Endothelial cell of umbilical vein (primary cell): ENCODE measurements at regions not wholly inside any gene's neighbourhood (a gene's known extent, or its start where the extent isn't known, plus 50 kb on each side); places are given as distances from the start of the nearest gene placed in this dataset.

Experiments used
- BruUV-seq: library from RNA; stranded (reverse); fragments of 400-500 nt; replicated peaks from 2 replicates; lab custom pipeline; 2021; lab: Mats Ljungman, UMichigan
- CTCF ChIA-PET: fragments of 300-600, 350-600 bp; sonication (Branson Sonifier 250); formaldehyde crosslinking; loops from one replicate; lab custom pipeline; 2021; ENCODE audit warnings: antibody characterized with exemption, inconsistent platforms; lab: Charles Lee
- POLR2A ChIA-PET: fragments of 300-600, 350-600 bp; sonication (Branson Sonifier 250); formaldehyde crosslinking; loops from one replicate; lab custom pipeline; 2021; ENCODE audit warnings: antibody characterized with exemption, inconsistent platforms; lab: Charles Lee
- DNase-seq: peaks from one replicate; pipeline ENCODE4 v3.0.0-alpha.2; 2011; ENCODE audit warnings: low read depth, low spot score
- FAIRE-seq: peaks from 2 replicates; lab custom pipeline; 2011; peaks lifted over from hg19 to GRCh38; lab: Jason Lieb, UNC
- H2AFZ ChIP-seq: 2 replicates; pipeline ENCODE4 v1.6.0; 2012; ENCODE audit warnings: low read depth, low read length, control low read depth, inconsistent platforms
- H3K27ac ChIP-seq: 2 replicates; pipeline ENCODE4 v1.5.1; 2011; ENCODE audit warnings: low read depth, mild to moderate bottlenecking, control low read depth, low read length, moderate library complexity; ENCODE audit not compliant: insufficient read depth
- H3K27me3 ChIP-seq, 2 experiments: 2 replicates each; pipeline versions ENCODE4 v1.6.0 to v1.6.1; 2011; ENCODE audit warnings: low read length in 2 of 2, mixed read lengths in 1 of 2; ENCODE audit not compliant: control insufficient read depth in 2 of 2, insufficient read depth in 2 of 2
- H3K36me3 ChIP-seq, 2 experiments: 2 replicates in 1 of 2; 3 replicates in 1 of 2; pipeline ENCODE4 v1.5.1; 2011; ENCODE audit warnings: low read length in 2 of 2, mild to moderate bottlenecking in 1 of 2, moderate library complexity in 1 of 2; ENCODE audit not compliant: control insufficient read depth in 2 of 2, insufficient read depth in 2 of 2; ENCODE audit errors: extremely low read depth in 1 of 2
- H3K4me1 ChIP-seq: 3 replicates; pipeline ENCODE4 v1.5.1; 2011; ENCODE audit warnings: mild to moderate bottlenecking, low read length; ENCODE audit not compliant: control insufficient read depth, insufficient read depth; ENCODE audit errors: extremely low read depth
- H3K4me2 ChIP-seq: 2 replicates; pipeline ENCODE4 v1.6.1; 2011; ENCODE audit warnings: low read length, control low read depth, mixed read lengths; ENCODE audit not compliant: insufficient read depth
- H3K4me3 ChIP-seq, 3 experiments: fragments of 200-600 bp in 1 of 3; sonication (generic), shearing (Covaris generic) in 1 of 3; replicated peaks in 1 of 3; 2 replicates each; pipeline ENCODE4 v1.5.1; 2011 to 2016; ENCODE audit warnings: control low read depth in 3 of 3, low read length in 3 of 3, mild to moderate bottlenecking in 2 of 3, inconsistent platforms in 1 of 3, low read depth in 1 of 3, moderate library complexity in 1 of 3; ENCODE audit not compliant: insufficient read depth in 1 of 3
- H3K79me2 ChIP-seq: 2 replicates; pipeline ENCODE4 v1.6.0; 2012; ENCODE audit warnings: low read length, inconsistent platforms; ENCODE audit not compliant: control insufficient read depth, insufficient read depth
- H3K9ac ChIP-seq: replicated peaks from 2 replicates; pipeline ENCODE3; 2011; ENCODE audit warnings: low read length, control low read depth; ENCODE audit not compliant: insufficient read depth; ENCODE audit errors: extremely low read depth
- H3K9me1 ChIP-seq: replicated peaks from 3 replicates; pipeline ENCODE4 v1.6.0; 2011; ENCODE audit warnings: mild to moderate bottlenecking, low read length; ENCODE audit not compliant: control insufficient read depth, insufficient read depth; ENCODE audit errors: extremely low read depth
- H3K9me3 ChIP-seq: replicated peaks from 2 replicates; pipeline ENCODE4 v1.5.1; 2012; ENCODE audit warnings: low read length, inconsistent platforms; ENCODE audit not compliant: control insufficient read depth, insufficient read depth
- H4K20me1 ChIP-seq: replicated peaks from 2 replicates; pipeline ENCODE3; 2011; ENCODE audit warnings: mild to moderate bottlenecking, low read length; ENCODE audit not compliant: control insufficient read depth, insufficient read depth; ENCODE audit errors: extremely low read depth
- EZH2 ChIP-seq: IDR thresholded peaks from 2 replicates; pipeline ENCODE4 v1.6.1; 2012; ENCODE audit warnings: borderline replicate concordance, low read depth, mild to moderate bottlenecking, moderate library complexity, low read length, inconsistent platforms; ENCODE audit not compliant: severe bottlenecking
- FOS ChIP-seq: IDR thresholded peaks from 2 replicates; pipeline ENCODE4 v1.6.1; 2011; ENCODE audit warnings: mild to moderate bottlenecking, low read length, moderate library complexity, borderline replicate concordance; ENCODE audit not compliant: insufficient read depth
- GATA2 ChIP-seq: IDR thresholded peaks from 2 replicates; pipeline ENCODE4 v1.7.0; 2011; ENCODE audit warnings: low read depth, mild to moderate bottlenecking, moderate library complexity, mixed read lengths, low read length; ENCODE audit not compliant: insufficient read length, insufficient read depth
- POLR2A ChIP-seq: IDR thresholded peaks from 2 replicates; pipeline ENCODE4 v1.6.1; 2012; ENCODE audit warnings: low read depth, mild to moderate bottlenecking, control low read depth, low read length
- POLR2AphosphoS5 ChIP-seq: IDR thresholded peaks from 2 replicates; pipeline ENCODE4 v1.6.1; 2012; ENCODE audit warnings: low read depth, mild to moderate bottlenecking, control low read depth, low read length, moderate library complexity; ENCODE audit not compliant: insufficient read depth
- dilution Hi-C: fragments of 300-500 bp; cut with MboI; formaldehyde crosslinking; loops from one replicate; pipeline ENCODE4 v1.15.0; 2019; ENCODE audit warnings: low sequenced_read_pairs; ENCODE audit not compliant: extremely low pct_ligation_motif_present
- intact Hi-C: fragments of 100-400 bp; cut with micrococcal nuclease; formaldehyde crosslinking; loops from one replicate; pipeline ENCODE4 v1.10.0; 2022
- TF ChIP-seq, protein P1 (sequence below), 2 donors: IDR thresholded peaks; 1 replicate in 1 of 2; 2 replicates in 1 of 2; pipeline ENCODE4 v1.5.1; 2011; ENCODE audit warnings: low read length in 2 of 2, mild to moderate bottlenecking in 2 of 2, moderate library complexity in 2 of 2, control low read depth in 1 of 2, inconsistent platforms in 1 of 2, low read depth in 1 of 2; ENCODE audit not compliant: insufficient read depth in 1 of 2; ENCODE audit errors: extremely low read depth in 1 of 2
- TF ChIP-seq, protein P2 (sequence below): IDR thresholded peaks from 2 replicates; pipeline ENCODE4 v1.6.1; 2011; ENCODE audit not compliant: insufficient read depth, insufficient read length

GRCh38 chr2:8088810-8089209 is 593.0 kb upstream of the ID2 start:
- Histone ChIP-seq H3K4me1 (no peaks in the 10 kb centered on the region), H3K27me3 (no peaks in the 10 kb centered on the region), H3K9me1 (no peaks in the 10 kb centered on the region), H3K79me2 (no peaks in the 10 kb centered on the region), H3K9me3 (no peaks in the 10 kb centered on the region), H3K4me3 (no peak overlapping the region), H3K27ac (no peak overlapping the region), H3K4me2 (no peak overlapping the region), H2AFZ (no peak overlapping the region), H3K36me3 (no peaks in the 10 kb centered on the region), H4K20me1 (no peaks in the 10 kb centered on the region), H3K9ac (no peak overlapping the region)
- CTCF ChIA-PET: no interaction called here
- no peak for FAIRE-seq
- no TSS peak for BruUV-seq
- POLR2A ChIA-PET: no interaction called here
- intact Hi-C loops (no loop called here), dilution Hi-C loops (no loop called here)
- no peak for DNase-seq
- TF ChIP-seq, protein P1, sequence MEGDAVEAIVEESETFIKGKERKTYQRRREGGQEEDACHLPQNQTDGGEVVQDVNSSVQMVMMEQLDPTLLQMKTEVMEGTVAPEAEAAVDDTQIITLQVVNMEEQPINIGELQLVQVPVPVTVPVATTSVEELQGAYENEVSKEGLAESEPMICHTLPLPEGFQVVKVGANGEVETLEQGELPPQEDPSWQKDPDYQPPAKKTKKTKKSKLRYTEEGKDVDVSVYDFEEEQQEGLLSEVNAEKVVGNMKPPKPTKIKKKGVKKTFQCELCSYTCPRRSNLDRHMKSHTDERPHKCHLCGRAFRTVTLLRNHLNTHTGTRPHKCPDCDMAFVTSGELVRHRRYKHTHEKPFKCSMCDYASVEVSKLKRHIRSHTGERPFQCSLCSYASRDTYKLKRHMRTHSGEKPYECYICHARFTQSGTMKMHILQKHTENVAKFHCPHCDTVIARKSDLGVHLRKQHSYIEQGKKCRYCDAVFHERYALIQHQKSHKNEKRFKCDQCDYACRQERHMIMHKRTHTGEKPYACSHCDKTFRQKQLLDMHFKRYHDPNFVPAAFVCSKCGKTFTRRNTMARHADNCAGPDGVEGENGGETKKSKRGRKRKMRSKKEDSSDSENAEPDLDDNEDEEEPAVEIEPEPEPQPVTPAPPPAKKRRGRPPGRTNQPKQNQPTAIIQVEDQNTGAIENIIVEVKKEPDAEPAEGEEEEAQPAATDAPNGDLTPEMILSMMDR (IDR thresholded peaks at IDR 0.05; ENCODE audit: extremely low read depth in 1 of 2, insufficient read depth in 1 of 2, low read depth in 1 of 2, low read length in 2 of 2): no peak
- TF ChIP-seq, protein P2, sequence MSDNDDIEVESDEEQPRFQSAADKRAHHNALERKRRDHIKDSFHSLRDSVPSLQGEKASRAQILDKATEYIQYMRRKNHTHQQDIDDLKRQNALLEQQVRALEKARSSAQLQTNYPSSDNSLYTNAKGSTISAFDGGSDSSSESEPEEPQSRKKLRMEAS: no peak
- no peak for TF ChIP-seq GATA2
- no peak for TF ChIP-seq POLR2A
- TF ChIP-seq EZH2: no peak
- TF ChIP-seq POLR2AphosphoS5: no peak
- TF ChIP-seq FOS: no peak
